ENCODE measurements at regions not wholly inside any gene's neighbourhood (a gene's known extent, or its start where the extent isn't known, plus 50 kb on each side); places are given as distances from the start of the nearest gene placed in this dataset.

- TF ChIP-seq POLR2AphosphoS5 (IDR thresholded peaks at IDR 0.05; ENCODE audit: borderline replicate concordance, low read depth, low read length) (no peak), EZH2 (IDR thresholded peaks at IDR 0.05) (no peak), FOXP2 (optimal IDR thresholded peaks at IDR 0.05; ENCODE audit: control extremely low read depth, extremely low read length, insufficient read depth) (no peak)
Observed at GRCh38 chr7:46007194-46007593, 86.1 kb upstream of the IGFBP3 start.

Data from SK-N-MC (cell line).